ENCODE measurements at regions not wholly inside any gene's neighbourhood (a gene's known extent, or its start where the extent isn't known, plus 50 kb on each side); places are given as distances from the start of the nearest gene placed in this dataset.

DNA sequence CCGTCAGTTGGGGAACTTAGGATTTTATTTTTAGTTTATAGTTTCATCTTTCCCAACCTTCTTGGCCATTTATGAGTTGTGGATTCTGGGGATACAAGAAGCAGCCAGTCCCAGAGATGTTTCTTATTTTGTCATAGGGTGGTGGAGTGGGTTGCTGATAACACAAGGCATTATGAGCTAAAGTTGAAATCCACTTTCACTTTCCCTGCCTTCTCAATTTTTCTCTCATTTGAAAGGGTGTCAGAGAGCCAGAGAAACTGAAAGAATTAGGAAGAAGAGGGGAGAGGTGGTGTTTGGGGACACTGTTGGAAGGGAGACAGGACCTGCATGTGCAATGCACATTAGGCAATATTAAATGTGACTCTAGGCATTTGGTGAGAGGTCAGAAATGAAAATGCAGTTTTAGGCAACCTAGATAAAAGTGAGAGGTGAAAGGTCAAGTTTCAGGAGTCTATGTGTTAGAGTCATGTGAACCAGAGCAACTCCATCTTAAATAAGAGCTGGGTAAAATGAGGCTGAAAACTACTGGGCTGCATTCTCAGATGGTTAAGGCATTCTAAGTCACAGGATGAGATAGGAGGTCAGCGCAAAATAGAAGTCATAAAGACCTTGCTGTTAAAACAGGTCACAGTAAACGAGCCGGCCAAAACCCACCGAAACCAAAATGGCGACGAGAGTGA is 71.1 kb upstream of the F3 start:
- DNase-seq: no peak

- no peak for DNase-seq
These were observed 70.3 kb upstream of the F3 start for GRCh38 chr1:94611681-94612475.

DNA sequence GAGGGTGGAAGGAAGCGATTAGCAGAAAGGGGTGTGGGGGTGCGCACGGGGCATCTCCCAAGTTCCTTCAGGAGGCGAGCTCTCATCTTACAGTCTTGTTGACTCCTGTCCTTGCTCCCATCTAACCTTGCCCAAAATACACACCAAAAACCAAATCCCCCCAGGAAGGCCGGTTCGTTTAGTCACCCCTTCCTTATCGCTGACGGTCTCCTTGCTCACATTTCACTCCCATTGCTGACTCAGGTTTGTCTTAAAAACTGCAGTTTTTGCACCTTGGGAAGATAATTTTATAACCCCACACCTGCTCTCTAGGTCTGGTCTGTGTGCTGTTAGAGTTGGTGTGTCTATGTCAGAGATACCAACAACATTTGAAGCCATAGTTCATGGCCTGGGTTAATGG is 68.1 kb upstream of the F3 start:
- no peak for DNase-seq

GRCh38 chr1:94608852-94609530 is 67.4 kb upstream of the F3 start:
- no peak for DNase-seq

DNA sequence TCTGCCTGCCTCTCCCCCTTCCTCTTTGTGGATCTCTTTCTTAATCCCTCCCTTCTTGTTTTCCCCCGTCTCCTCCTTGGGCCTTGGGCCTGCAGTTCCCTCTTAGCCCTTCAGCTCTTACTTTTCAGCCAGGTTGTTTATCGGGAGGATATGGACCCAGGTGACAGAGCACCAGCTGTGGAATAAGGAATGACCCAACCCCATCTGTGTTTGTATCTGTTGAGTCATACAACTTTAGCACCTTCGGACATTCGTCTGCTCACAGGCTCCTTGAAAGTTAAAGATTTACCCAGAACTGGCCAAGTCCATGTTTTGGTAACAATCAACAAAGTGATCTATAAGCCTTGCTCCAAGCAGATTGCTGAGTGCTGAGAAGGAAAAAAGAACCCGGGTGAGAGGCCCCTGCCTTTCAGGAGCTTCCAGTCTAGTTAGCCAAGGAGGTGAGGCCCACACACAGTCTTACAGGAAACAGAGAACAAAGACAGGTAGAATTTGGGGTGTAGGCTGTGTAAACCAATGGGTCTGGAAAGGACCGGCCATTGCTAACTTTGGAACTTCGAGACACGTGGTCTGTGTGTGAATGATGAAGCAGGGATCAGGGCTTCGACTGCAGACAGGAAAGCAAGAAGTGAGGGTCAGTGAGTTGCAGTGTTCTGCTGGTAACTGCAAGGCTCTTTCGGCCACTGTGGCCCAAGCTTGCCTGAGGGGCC is 66.7 kb upstream of the F3 start:
- no peak for DNase-seq

DNA sequence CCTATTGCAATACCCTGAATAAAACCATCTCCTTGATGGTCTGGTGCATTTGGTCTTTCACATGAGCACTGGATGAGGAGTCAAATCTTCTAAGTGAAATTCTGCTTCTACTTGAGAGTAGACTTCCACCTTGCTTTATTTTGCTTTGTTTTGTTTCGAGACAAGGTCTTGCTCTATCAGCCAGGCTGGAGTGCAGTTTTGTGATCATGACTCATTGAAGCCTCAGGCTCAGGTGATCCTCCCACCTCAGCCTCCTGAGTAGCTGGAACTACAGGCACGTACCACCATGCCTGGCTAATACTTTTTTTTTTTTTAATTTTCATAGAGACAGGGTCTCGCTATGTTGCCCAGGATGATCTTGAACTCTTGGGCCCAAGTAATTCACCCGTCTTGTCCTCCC is 65.8 kb upstream of the F3 start:
- no peak for DNase-seq

DNA sequence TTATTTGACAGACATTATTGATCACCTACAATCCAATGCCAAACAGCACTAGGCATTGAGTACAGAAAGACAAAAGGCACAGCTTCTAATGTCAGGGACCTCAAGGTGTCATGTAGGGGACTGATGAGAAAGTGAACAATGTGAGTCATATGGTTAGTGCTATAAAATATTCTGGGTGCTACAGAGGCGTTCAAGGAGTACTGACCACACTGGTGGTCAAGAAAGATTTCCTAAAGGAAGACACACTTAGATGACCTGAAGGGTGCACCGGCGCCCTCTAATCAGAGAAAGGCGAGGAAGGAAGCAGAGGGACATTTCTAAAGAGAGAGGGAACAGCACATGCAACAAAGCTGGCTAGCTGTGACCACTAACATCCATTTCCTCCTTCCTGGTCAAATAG is 64.9 kb upstream of the F3 start:
- no peak for DNase-seq

GRCh38 chr1:94603663-94604062 is 62.1 kb upstream of the F3 start:
- DNase-seq: no peak

DNA sequence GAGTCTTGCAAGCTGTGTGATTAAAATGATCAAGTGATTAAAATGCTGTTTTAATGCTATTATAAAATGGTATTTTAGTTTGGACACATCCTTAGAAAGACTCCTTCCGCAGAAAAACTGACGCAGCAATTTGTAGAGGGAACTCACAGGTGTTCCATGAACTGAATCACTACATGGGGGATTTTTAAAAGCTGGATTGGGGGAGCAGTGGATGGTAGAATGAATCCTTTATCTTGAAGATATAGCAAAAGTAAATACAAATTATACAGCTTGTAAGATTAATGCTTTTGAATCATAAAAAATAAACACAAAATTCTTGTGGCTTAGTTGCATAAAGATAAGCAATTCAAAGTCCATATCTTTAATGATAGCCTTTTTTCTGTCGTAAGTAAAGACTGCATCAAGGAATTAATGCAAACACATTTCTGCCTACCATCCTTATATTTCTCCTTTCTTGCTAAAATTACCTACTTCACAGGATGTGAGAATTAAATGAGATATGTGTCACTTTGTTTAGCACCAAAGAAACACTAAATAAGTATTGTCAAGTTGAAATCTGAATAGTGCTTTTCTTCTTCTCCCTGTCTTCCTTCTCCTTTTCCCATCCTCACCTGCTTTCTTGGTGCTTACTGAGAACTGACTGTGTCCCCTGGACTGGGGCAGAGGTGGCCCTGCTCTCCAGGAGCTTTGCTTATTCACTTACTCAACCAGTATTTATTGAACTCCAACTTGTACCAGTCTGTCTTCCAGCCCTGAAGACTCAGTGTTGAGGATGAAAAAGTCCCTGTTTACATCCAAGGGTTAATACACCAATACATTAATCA is 61.5 kb upstream of the F3 start:
- no peak for DNase-seq

DNA sequence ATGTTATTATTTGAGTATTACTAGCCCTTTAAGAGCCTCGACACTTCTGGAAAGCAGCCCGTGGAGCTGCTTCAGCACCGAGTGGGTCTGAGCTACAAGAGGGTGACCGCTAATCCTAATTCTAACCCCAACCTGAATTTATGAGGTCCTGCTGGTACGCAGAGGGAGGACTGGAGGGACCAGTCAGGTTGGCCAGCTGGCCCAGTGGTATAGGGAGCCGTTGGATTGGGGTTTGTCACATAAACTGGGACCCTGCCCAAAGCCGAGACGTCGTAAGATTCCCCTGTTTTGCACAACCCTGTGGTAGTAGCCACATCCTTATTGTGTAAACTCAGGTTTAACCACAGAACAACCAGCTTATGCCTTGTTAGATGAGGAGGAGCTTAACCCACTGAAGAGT is 60.8 kb upstream of the F3 start:
- DNase-seq: peak; percentile 34

- no peak for DNase-seq
These were observed 59.0 kb upstream of the F3 start for GRCh38 chr1:94600556-94600955.

DNA sequence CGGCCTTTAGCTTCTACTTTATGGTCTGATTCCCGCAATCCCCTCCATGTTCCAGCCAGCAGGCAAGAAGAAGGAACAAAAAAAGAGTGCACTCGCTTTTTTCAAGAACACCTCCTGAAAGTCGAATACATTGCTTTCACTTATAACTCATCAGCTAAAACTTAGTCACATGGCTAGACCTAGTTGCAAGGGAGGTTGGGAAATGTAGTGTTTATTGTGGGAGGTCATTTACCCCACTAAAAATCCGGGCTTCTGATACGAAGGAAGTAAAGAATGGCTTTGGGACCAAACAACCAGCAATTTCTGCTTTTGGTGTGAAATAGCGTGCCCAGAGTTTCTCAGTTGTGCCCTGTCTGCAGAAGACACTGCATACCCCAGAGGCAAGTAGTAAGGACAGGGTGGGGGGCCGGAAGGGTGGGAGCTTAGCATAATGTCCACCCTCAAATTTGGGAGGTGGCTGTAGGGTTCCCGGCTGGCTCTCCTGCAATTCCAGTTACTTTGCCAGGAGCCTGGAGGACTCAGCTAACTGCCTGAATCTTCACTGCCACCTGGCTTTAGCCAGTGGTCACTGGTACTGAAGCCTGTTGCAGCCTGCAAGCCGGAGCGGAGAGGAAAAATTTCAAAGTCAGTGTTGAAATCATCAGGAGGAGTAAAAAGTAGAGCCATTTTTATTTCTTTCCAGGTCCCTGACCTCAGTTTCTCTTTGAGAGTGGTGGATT is 57.7 kb upstream of the F3 start:
- no peak for DNase-seq

DNA sequence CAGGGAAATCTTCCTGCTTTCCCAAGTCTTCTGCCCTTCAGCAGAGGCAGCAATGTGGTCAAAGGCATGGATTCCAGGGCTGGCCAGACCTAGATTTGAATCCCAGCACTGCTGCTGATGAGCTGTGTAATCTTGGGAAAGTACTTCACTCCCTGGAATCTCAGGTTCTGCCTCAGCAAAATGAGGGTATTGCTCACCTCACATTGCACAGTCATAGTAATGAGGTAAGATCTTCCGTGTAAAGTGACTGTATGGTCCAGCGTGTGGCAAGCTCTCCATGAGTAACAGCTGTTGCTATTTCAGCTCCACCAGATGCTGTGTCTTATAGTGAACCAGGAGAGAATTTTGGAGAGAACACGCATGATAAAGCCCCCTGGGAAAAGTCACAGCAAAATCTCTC is 56.1 kb upstream of the F3 start:
- DNase-seq: no peak

DNA sequence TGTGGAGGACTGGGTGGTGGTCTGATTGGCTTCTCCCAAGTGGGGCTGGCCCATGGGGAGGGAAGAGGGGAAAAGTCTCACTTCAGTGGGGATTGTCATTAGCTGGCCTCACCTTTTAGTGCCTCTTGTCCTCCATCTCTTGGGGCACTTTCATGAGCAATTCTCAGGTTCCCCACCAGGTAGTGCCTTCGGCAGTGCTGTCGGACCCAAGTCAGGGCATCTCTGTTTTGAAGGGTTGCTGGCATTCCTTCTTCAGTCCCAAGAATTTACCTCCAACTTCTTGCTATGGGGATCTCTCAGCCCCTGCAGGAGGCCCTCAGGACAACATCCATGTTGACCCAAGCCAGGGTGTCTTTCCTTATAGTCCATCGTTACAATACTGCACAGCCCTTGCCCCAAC is 54.7 kb upstream of the F3 start:
- no peak for DNase-seq

GRCh38 chr1:94595658-94596057 is 54.1 kb upstream of the F3 start:
- no peak for DNase-seq

- no peak for DNase-seq
These were observed 52.1 kb upstream of the F3 start for GRCh38 chr1:94593611-94594010.

GRCh38 chr1:94592571-94592920 is 51.0 kb upstream of the F3 start:
- no peak for DNase-seq

- no peak for DNase-seq
These were observed 50.4 kb upstream of the F3 start for GRCh38 chr1:94591823-94592570.
